ENCODE measurements at regions not wholly inside any gene's neighbourhood (a gene's known extent, or its start where the extent isn't known, plus 50 kb on each side); places are given as distances from the start of the nearest gene placed in this dataset.

DNA sequence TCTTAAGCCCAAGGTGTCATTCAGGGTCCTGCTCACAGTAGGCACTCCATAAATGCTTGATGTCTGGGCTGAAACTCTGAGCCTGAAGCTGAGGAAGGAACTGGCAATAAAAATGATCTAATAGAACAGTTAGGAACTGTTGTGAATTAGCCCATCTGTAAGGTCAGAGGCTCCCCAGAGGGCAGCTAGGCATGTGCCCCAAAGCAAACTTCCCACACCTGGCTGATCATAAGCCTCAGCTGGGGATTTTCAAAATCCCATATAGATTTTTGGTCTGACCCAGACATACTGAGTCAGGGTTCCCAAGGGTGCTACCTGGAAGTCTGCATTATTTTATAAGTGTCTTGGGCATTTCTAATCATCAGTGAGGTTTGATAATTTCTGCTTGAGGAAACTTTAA, 309.4 kb upstream of the PROX1 start:
- TF ChIP-seq, protein P1, sequence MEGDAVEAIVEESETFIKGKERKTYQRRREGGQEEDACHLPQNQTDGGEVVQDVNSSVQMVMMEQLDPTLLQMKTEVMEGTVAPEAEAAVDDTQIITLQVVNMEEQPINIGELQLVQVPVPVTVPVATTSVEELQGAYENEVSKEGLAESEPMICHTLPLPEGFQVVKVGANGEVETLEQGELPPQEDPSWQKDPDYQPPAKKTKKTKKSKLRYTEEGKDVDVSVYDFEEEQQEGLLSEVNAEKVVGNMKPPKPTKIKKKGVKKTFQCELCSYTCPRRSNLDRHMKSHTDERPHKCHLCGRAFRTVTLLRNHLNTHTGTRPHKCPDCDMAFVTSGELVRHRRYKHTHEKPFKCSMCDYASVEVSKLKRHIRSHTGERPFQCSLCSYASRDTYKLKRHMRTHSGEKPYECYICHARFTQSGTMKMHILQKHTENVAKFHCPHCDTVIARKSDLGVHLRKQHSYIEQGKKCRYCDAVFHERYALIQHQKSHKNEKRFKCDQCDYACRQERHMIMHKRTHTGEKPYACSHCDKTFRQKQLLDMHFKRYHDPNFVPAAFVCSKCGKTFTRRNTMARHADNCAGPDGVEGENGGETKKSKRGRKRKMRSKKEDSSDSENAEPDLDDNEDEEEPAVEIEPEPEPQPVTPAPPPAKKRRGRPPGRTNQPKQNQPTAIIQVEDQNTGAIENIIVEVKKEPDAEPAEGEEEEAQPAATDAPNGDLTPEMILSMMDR (IDR thresholded peaks at IDR 0.05; ENCODE audit: insufficient read depth, low read depth, low read length, missing control alignments) = no peak
- H3K4me3 ChIP-seq (ENCODE audit: low read depth, low read length) = no peak overlapping the region
- no peak for DNase-seq (ENCODE audit: low read depth)

DNA sequence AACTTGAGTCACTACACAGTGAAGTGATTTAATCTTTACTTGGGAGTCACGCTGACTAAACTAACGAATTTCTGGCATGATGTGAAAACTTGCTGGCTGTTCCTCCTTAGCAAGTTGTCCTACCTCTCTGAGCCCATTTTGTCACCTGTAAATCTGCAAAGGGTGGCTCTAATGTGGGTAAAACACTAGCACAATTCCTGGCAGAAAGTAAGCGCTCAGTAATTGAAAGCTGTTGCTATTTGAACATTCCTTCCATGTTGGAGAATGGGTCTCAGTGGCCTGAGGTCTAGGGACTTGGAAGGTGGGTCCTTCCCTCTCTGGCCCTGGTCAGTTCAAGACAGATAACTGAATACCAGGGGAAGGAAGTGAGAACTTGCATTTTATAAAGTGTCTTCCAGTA, 309.0 kb upstream of the PROX1 start:
- TF ChIP-seq, protein P1 (IDR thresholded peaks at IDR 0.05; ENCODE audit: insufficient read depth, low read depth, low read length, missing control alignments) = no peak
- H3K4me3 ChIP-seq (ENCODE audit: low read depth, low read length) = no peak overlapping the region
- DNase-seq (ENCODE audit: low read depth) = no peak

DNA sequence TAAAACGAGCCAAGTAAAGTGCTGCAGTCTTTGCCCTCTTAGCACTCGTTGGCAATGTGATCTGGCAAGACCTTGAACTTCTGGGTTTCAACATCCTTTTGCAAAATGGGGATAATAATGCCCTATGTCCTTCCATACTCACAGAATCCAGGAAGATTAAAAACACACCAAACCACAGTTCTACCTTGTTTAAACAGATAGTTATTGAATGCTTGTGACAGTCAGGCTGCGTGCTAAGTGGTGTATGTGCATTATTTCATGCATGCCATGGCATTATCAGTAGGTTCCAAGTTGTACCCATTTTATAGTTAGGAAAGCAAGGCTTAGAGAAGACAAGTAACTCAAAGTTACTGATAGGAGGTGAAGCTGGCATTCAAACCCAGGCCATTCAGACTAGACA, 308.6 kb upstream of the PROX1 start:
- TF ChIP-seq, protein P1 (IDR thresholded peaks at IDR 0.05; ENCODE audit: insufficient read depth, low read depth, low read length, missing control alignments) = no peak
- H3K4me3 ChIP-seq (ENCODE audit: low read depth, low read length) = no peak overlapping the region
- no peak for DNase-seq (ENCODE audit: low read depth)

DNA sequence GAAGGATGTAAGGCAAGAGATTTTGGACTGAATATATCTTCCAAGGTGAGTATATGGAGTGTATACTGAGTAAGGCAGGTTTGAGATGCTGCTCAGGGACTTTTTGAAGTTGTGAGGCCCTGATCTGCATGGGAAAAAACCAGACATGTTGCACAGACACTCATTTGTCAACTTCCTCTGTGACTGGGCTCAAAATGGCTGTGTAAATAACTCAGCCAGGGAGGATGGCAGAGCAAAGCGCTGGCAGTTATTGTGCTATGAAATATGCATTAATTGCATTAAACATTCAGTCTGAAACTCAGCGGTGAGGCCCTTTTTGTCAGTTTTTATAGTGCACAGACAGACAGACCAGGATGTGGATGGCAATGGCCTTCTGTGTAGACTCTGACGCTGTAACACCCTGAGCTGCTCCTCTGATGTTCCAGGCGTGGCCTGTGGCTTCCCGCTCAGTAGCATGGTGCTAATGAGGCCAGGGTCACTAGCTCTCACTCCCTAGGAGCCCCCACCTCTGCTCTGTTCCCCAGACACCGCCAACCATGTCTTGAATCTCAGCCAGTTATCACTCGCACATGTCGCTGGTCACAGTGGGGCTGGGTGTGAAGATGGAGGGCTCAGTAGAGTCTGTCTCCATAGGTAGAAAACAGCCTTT, 307.0 kb upstream of the PROX1 start:
- no peak overlapping the region for H3K4me3 ChIP-seq (ENCODE audit: low read depth, low read length)
- TF ChIP-seq, protein P1 (IDR thresholded peaks at IDR 0.05; ENCODE audit: insufficient read depth, low read depth, low read length, missing control alignments) = no peak
- no peak for DNase-seq (ENCODE audit: low read depth)

DNA sequence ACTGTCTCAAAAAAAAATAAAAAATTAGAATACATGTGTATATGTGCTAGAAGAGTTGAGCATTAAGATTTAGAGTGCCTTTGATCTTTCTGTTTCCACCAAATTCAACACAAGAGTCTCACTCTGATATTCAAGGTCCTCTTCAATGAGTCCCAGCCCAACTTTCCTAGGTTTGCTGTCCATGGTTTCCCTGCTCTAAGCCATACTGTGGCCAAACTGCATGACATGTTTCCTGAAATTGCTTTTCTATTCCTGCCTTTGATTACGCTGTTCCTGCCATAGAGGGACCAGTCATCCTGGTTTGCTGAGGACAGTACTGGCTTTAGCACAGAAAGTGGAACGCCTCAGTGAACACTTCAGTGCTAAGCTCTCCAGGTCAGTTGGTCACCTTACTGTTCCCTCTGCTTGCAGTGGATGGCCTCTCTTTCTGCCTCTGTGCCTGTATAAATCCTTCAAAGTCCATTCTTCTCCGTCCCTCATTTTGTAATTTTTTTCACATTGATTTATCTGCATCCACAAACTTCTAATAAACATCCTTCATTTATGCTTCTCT, 305.9 kb upstream of the PROX1 start:
- no peak overlapping the region for H3K4me3 ChIP-seq (ENCODE audit: low read depth, low read length)
- TF ChIP-seq, protein P1 (IDR thresholded peaks at IDR 0.05; ENCODE audit: insufficient read depth, low read depth, low read length, missing control alignments) = no peak
- no peak for DNase-seq (ENCODE audit: low read depth)

DNA sequence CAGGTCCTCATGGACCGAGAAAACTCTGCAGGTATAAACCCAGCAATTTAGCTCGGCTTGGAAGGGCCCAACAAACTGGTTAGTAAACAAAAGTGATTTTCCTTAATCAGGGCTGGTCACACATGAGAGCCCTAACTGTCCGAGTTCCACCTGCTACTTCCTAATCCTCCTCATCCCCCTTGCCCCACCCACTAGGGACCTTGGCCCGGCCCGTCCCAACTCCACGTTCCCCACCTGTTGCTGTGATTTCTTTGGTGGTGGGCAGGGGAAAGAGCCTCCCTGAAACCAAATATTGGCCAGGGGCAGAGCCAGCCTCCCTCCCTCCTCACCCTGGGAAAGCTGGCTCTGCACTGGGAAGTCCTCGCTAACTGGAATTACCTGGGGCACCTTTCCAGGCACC, 304.2 kb upstream of the PROX1 start:
- no peak for DNase-seq (ENCODE audit: low read depth)
- TF ChIP-seq, protein P1 (IDR thresholded peaks at IDR 0.05; ENCODE audit: insufficient read depth, low read depth, low read length, missing control alignments) = no peak
- no peak overlapping the region for H3K4me3 ChIP-seq (ENCODE audit: low read depth, low read length)

DNA sequence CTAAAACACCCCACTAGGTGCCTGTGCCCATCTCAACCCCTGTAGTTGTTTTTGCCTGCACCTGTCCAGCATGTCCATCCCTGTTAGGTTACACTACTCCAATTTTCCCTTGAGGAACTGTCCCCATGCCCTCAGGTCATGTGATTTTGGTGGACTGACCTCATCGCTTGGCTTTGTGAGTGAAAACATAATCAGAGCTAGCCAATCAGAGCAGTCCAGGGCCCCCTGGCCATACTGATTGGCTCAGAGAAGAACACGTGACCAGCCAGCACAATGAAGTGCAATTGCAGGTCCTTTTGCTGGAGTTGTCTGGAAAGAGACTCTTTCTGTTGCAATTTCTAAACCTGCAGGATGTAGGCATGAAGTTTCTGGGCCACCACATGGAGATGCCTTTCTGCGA, 303.3 kb upstream of the PROX1 start:
- no peak for DNase-seq (ENCODE audit: low read depth)
- H3K4me3 ChIP-seq (ENCODE audit: low read depth, low read length) = no peak overlapping the region
- TF ChIP-seq, protein P1 (IDR thresholded peaks at IDR 0.05; ENCODE audit: insufficient read depth, low read depth, low read length, missing control alignments) = no peak

Data from GM12865 (cell line).